ENCODE measurements at regions not wholly inside any gene's neighbourhood (a gene's known extent, or its start where the extent isn't known, plus 50 kb on each side); places are given as distances from the start of the nearest gene placed in this dataset.

DNA sequence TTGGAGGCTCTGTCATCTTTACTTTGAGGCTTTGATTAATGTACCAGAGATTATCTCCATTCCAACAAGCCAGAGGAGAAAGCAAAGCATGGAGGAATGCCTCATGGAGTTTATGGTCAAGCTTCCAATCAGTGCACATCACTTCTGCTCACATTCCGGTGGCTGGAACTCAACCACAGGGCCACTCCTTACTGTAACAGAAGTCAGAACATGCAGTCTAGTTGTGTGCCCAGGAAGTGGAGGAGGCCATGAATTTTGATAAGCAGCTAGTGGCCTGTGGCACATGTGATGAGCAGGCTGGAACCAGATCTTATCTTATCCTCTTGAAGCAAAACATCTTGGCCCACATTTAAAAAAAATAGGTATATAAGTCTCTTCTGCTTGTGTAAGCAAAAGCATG is 258.9 kb upstream of the ARHGAP20 start:
- H3K27ac ChIP-seq (ENCODE audit: extremely low read depth, low read depth, low read length), result no peak overlapping the region
- no peaks in the 10 kb centered on the region for H3K9me3 ChIP-seq (ENCODE audit: control insufficient read depth, insufficient read depth, low read depth, low read length)
- no peaks in the 10 kb centered on the region for H3K4me1 ChIP-seq (ENCODE audit: control insufficient read depth, insufficient read depth, low read length)
- POLR2A ChIA-PET, result no interaction called here
- H3K4me3 ChIP-seq (ENCODE audit: low read depth, low read length), result no peak overlapping the region
- TF ChIP-seq ZNF664 (tag by site-specific recombination; IDR thresholded peaks at IDR 0.05), result no peak
- no peak for TF ChIP-seq HOXA7 (CRISPR knock-in tag; IDR thresholded peaks at IDR 0.05; ENCODE audit: borderline replicate concordance)
- CTCF ChIA-PET, result interaction anchor here (0.7 to 0.9 kb wide), 2 partner anchors 9 to 860 kb away, joined by 3 read pairs; no protein-coding TSS in a partner anchor
- no peaks in the 10 kb centered on the region for H3K36me3 ChIP-seq (ENCODE audit: control insufficient read depth in 2 of 2, insufficient read depth in 1 of 2, low read length in 2 of 2)

DNA sequence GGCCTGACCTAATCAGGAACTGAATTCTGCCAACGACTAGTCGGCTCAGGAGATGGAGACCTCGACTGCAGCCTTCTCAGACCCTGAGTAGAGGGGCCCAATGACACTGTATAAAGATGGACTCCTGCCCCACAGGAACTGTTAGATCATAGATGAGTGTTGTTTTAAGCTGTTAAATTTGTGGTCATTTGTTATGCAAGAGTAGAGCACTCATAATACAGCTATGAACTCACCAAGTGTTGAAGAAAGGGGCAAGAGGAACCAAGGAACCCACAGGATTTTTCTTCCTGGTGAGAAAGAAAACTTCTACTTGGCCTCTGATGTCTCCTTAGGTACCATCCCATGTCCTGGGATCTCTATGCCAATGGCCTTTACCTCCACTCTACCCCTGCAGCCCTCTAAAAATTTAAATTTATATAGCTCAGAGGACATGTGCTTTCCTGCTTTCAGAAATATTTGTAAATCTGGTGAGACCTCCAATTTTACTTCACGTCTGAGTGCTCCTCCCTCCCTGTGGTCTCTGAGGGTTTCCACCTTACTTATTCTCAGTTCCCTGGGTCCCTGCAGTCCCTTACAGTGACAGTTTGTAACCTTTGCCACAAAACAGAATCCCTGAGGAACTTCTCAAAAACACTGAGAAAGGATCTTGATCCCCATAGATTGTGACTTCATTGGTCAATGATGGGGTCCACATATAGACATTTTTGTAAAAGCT is 256.3 kb upstream of the ARHGAP20 start:
- CTCF ChIA-PET, result no interaction called here
- POLR2A ChIA-PET, result no interaction called here
- Histone ChIP-seq H3K27ac (ENCODE audit: extremely low read depth, low read depth, low read length) (no peak overlapping the region), H3K4me3 (ENCODE audit: low read depth, low read length) (no peak overlapping the region), H3K4me1 (ENCODE audit: control insufficient read depth, insufficient read depth, low read length) (no peaks in the 10 kb centered on the region), H3K36me3 (ENCODE audit: control insufficient read depth in 2 of 2, insufficient read depth in 1 of 2, low read length in 2 of 2) (no peaks in the 10 kb centered on the region), H3K9me3 (ENCODE audit: control insufficient read depth, insufficient read depth, low read depth, low read length) (no peaks in the 10 kb centered on the region)
- TF ChIP-seq ZNF10 (tag by site-specific recombination; IDR thresholded peaks at IDR 0.05) (0 out of 2 replicates have a peak, but pooled peaks have one; percentile 14), ZSCAN30 (tag by site-specific recombination; IDR thresholded peaks at IDR 0.05) (no peak)

DNA sequence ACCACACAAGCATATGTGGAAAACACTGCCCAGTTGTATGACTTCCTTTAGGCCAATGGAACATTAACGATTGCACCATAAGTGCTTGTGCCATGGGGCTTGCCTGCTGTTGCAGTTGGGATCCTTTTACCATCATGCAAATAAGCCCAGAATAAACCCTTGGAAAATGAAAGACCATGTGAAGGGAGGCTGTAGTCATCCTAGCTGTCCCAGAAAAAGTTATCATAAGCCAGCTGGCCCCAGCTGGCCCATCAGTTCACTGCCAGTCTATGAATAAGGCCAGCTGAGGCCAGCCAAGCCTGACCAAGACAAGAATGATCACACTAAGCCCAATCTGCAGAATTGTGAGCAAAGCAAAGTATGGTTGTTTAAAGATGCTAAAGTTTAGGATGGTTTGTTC is 253.9 kb upstream of the ARHGAP20 start:
- ChIA-PET POLR2A (no interaction called here), CTCF (interaction anchor here (1.8 kb wide), 1 partner anchor 13 kb away, joined by 5 read pairs; no protein-coding TSS in a partner anchor)
- H3K4me3 ChIP-seq (ENCODE audit: low read depth, low read length), result no peak overlapping the region
- H3K4me1 ChIP-seq (ENCODE audit: control insufficient read depth, insufficient read depth, low read length), result no peaks in the 10 kb centered on the region
- no peaks in the 10 kb centered on the region for H3K9me3 ChIP-seq (ENCODE audit: control insufficient read depth, insufficient read depth, low read depth, low read length)
- H3K27ac ChIP-seq (ENCODE audit: extremely low read depth, low read depth, low read length), result no peak overlapping the region
- H3K36me3 ChIP-seq (ENCODE audit: control insufficient read depth in 2 of 2, insufficient read depth in 1 of 2, low read length in 2 of 2), result no peaks in the 10 kb centered on the region
- TF ChIP-seq OSR2 (tag by site-specific recombination; IDR thresholded peaks at IDR 0.05), result no peak
- no peak for TF ChIP-seq SP2 (tag by site-specific recombination; IDR thresholded peaks at IDR 0.05)
- TF ChIP-seq ZNF654 (tag by site-specific recombination; IDR thresholded peaks at IDR 0.05; ENCODE audit: low read depth), result no peak
- TF ChIP-seq, protein P1, sequence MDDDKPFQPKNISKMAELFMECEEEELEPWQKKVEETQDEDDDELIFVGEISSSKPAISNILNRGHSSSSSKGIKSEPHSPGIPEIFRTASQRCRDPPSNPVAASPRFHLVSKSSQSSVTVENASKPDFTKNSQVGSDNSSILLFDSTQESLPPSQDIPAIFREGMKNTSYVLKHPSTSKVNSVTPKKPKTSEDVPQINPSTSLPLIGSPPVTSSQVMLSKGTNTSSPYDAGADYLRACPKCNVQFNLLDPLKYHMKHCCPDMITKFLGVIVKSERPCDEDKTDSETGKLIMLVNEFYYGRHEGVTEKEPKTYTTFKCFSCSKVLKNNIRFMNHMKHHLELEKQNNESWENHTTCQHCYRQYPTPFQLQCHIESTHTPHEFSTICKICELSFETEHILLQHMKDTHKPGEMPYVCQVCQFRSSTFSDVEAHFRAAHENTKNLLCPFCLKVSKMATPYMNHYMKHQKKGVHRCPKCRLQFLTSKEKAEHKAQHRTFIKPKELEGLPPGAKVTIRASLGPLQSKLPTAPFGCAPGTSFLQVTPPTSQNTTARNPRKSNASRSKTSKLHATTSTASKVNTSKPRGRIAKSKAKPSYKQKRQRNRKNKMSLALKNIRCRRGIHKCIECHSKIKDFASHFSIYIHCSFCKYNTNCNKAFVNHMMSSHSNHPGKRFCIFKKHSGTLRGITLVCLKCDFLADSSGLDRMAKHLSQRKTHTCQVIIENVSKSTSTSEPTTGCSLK (tag by site-specific recombination; IDR thresholded peaks at IDR 0.05), result no peak
- TF ChIP-seq ZNF510 (tag by site-specific recombination; IDR thresholded peaks at IDR 0.05; ENCODE audit: insufficient replicate concordance), result no peak
- no peak for TF ChIP-seq ZNF366 (tag by site-specific recombination; conservative IDR thresholded peaks at IDR 0.05)
- TF ChIP-seq ZNF274 (IDR thresholded peaks at IDR 0.05; ENCODE audit: low read length), result no peak
- no peak for TF ChIP-seq ZNF274 (tag by site-specific recombination; IDR thresholded peaks at IDR 0.05; ENCODE audit: borderline replicate concordance)
- no peak for TF ChIP-seq ZNF311 (tag by site-specific recombination; IDR thresholded peaks at IDR 0.05; ENCODE audit: borderline replicate concordance)
- TF ChIP-seq, protein P2, sequence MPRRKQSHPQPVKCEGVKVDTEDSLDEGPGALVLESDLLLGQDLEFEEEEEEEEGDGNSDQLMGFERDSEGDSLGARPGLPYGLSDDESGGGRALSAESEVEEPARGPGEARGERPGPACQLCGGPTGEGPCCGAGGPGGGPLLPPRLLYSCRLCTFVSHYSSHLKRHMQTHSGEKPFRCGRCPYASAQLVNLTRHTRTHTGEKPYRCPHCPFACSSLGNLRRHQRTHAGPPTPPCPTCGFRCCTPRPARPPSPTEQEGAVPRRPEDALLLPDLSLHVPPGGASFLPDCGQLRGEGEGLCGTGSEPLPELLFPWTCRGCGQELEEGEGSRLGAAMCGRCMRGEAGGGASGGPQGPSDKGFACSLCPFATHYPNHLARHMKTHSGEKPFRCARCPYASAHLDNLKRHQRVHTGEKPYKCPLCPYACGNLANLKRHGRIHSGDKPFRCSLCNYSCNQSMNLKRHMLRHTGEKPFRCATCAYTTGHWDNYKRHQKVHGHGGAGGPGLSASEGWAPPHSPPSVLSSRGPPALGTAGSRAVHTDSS (tag by site-specific recombination; IDR thresholded peaks at IDR 0.05), result no peak
- no peak for TF ChIP-seq ZNF701 (tag by site-specific recombination; IDR thresholded peaks at IDR 0.05)
- TF ChIP-seq ZNF121 (tag by site-specific recombination; IDR thresholded peaks at IDR 0.05), result no peak
- TF ChIP-seq, protein P3, sequence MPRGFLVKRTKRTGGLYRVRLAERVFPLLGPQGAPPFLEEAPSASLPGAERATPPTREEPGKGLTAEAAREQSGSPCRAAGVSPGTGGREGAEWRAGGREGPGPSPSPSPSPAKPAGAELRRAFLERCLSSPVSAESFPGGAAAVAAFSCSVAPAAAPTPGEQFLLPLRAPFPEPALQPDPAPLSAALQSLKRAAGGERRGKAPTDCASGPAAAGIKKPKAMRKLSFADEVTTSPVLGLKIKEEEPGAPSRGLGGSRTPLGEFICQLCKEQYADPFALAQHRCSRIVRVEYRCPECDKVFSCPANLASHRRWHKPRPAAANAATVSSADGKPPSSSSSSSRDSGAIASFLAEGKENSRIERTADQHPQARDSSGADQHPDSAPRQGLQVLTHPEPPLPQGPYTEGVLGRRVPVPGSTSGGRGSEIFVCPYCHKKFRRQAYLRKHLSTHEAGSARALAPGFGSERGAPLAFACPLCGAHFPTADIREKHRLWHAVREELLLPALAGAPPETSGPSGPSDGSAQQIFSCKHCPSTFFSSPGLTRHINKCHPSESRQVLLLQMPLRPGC (tag by site-specific recombination; IDR thresholded peaks at IDR 0.05), result no peak
- no peak for TF ChIP-seq ZNF341 (tag by site-specific recombination; IDR thresholded peaks at IDR 0.05; ENCODE audit: low read depth)
- no peak for TF ChIP-seq ZNF571 (tag by site-specific recombination; IDR thresholded peaks at IDR 0.05)
- no peak for TF ChIP-seq ZNF530 (tag by site-specific recombination; IDR thresholded peaks at IDR 0.05; ENCODE audit: low read depth)
- TF ChIP-seq, protein P4, sequence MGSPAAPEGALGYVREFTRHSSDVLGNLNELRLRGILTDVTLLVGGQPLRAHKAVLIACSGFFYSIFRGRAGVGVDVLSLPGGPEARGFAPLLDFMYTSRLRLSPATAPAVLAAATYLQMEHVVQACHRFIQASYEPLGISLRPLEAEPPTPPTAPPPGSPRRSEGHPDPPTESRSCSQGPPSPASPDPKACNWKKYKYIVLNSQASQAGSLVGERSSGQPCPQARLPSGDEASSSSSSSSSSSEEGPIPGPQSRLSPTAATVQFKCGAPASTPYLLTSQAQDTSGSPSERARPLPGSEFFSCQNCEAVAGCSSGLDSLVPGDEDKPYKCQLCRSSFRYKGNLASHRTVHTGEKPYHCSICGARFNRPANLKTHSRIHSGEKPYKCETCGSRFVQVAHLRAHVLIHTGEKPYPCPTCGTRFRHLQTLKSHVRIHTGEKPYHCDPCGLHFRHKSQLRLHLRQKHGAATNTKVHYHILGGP (tag by site-specific recombination; IDR thresholded peaks at IDR 0.05), result no peak
